Panc1 (cell line): ENCODE measurements at regions not wholly inside any gene's neighbourhood (a gene's known extent, or its start where the extent isn't known, plus 50 kb on each side); places are given as distances from the start of the nearest gene placed in this dataset.

Experiments used
- ATAC-seq: fragments of 200-7000 bp; cut with Tn5 transposase; 2 replicates; pipeline ENCODE4 v1.9.1; 2020; ENCODE audit warnings: mild to moderate bottlenecking, moderate library complexity
- BruUV-seq: library from RNA; stranded (reverse); fragments of 400-500 nt; replicated peaks from 2 replicates; lab custom pipeline; 2021; lab: Mats Ljungman, UMichigan
- CTCF ChIA-PET: fragments of 300-600 bp; sonication (Branson Sonifier 250); formaldehyde crosslinking; loops from one replicate; lab custom pipeline; 2022; ENCODE audit warnings: antibody characterized with exemption; lab: Charles Lee
- POLR2A ChIA-PET: fragments of 300-600 bp; sonication (Branson Sonifier 250); formaldehyde crosslinking; loops from one replicate; lab custom pipeline; 2022; ENCODE audit warnings: antibody characterized with exemption; lab: Charles Lee
- DNase-seq: peaks from one replicate; pipeline ENCODE4 v3.0.0-alpha.2; 2010; ENCODE audit warnings: low read depth, low spot score
- H3K27ac ChIP-seq: 2 replicates; pipeline ENCODE4 v1.5.1; 2011; ENCODE audit warnings: mild to moderate bottlenecking, low read length, inconsistent platforms
- H3K27me3 ChIP-seq: fragments of 200-500 bp; sonication (Bioruptor generic); 2 replicates; pipeline ENCODE4 v1.6.0; 2014; ENCODE audit warnings: low read length, inconsistent platforms; ENCODE audit not compliant: control insufficient read depth, insufficient read depth
- H3K36me3 ChIP-seq: fragments of 200-500 bp; sonication (Bioruptor generic); 2 replicates; pipeline ENCODE4 v1.5.1; 2014; ENCODE audit warnings: inconsistent platforms, mild to moderate bottlenecking, low read length, moderate library complexity; ENCODE audit not compliant: control insufficient read depth, insufficient read depth
- H3K4me1 ChIP-seq: 2 replicates; pipeline ENCODE4 v1.5.1; 2011; ENCODE audit warnings: inconsistent platforms, mild to moderate bottlenecking, low read length, moderate library complexity; ENCODE audit not compliant: control insufficient read depth, insufficient read depth
- H3K4me3 ChIP-seq, 2 experiments: 2 replicates each; pipeline ENCODE4 v1.5.1; 2011 to 2012; ENCODE audit warnings: low read depth in 2 of 2, low read length in 2 of 2, mild to moderate bottlenecking in 2 of 2, inconsistent platforms in 1 of 2, moderate library complexity in 1 of 2
- H3K9me3 ChIP-seq: fragments of 200-500 bp; sonication (Bioruptor generic); 2 replicates; pipeline ENCODE4 v1.5.1; 2014; ENCODE audit warnings: low read depth, mild to moderate bottlenecking, inconsistent platforms, low read length, moderate library complexity; ENCODE audit not compliant: control insufficient read depth, insufficient read depth
- POLR2AphosphoS5 ChIP-seq: IDR thresholded peaks from 2 replicates; pipeline ENCODE4 v1.6.1; 2012; ENCODE audit warnings: mild to moderate bottlenecking, low read depth, low read length, moderate library complexity
- SIN3A ChIP-seq: IDR thresholded peaks from 2 replicates; pipeline ENCODE4 v1.6.1; 2012; ENCODE audit warnings: low read depth, mild to moderate bottlenecking, low read length, moderate library complexity, borderline replicate concordance; ENCODE audit not compliant: insufficient read depth
- TCF7L2 ChIP-seq: IDR thresholded peaks from 2 replicates; pipeline ENCODE4 v1.6.1; 2011; ENCODE audit warnings: mild to moderate bottlenecking, low read depth, low read length, inconsistent platforms
- in situ Hi-C: cut with HindIII; loops from 2 replicates; pipeline ENCODE4 v1.10.0; 2016; ENCODE audit warnings: low sequenced_read_pairs, low pct_unique_long_range_greater_than_20kb
- intact Hi-C: fragments of 100-400 bp; cut with micrococcal nuclease; formaldehyde crosslinking; loops from one replicate; pipeline ENCODE4 v1.10.0; 2022; ENCODE audit not compliant: unreplicated experiment
- TF ChIP-seq, protein P1 (sequence below), 2 experiments: IDR thresholded peaks; 2 replicates each; pipeline ENCODE4 v1.6.1; 2011 to 2012; ENCODE audit warnings: low read depth in 2 of 2, control low read depth in 1 of 2, low read length in 1 of 2, mild to moderate bottlenecking in 1 of 2, moderate library complexity in 1 of 2; ENCODE audit not compliant: insufficient read depth in 1 of 2
- TF ChIP-seq, protein P2 (sequence below): fragments of 450-650 bp; IDR thresholded peaks from 2 replicates; pipeline ENCODE4 v1.5.1; 2017; ENCODE audit warnings: mild to moderate bottlenecking

DNA sequence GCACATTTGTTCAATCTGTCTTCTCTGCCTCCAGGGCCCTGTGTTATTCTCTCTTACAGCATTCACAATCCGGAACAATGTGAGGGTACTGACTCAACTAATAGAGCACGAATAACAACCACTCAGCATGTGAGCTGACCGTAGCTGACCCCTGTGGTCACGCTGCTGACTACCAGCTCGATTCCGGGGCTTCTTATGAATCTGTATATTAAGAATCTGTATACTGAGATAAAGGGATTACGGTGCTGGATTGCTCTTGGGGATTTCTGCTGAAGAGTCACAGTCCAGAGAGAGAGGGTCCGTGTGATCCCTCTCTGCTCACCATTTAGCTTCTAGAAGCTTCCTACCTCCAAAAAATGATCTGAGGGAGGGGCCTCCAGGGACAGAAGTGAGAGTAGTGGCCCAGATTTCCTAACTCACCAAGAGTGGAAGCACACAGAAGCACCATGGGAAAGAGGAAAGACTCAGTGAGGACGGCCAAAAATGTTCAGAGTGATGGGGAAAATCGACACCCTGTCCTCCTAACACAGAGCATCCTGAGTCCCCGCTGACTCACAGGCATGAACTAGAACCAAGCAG lies 156.2 kb downstream of the THBS2 start:
- intact Hi-C loops: no loop called here
- no TSS peak for BruUV-seq
- DNase-seq (no peak), ATAC-seq (peak; percentile 45)
- TF ChIP-seq SIN3A: no peak
- TF ChIP-seq, protein P1, sequence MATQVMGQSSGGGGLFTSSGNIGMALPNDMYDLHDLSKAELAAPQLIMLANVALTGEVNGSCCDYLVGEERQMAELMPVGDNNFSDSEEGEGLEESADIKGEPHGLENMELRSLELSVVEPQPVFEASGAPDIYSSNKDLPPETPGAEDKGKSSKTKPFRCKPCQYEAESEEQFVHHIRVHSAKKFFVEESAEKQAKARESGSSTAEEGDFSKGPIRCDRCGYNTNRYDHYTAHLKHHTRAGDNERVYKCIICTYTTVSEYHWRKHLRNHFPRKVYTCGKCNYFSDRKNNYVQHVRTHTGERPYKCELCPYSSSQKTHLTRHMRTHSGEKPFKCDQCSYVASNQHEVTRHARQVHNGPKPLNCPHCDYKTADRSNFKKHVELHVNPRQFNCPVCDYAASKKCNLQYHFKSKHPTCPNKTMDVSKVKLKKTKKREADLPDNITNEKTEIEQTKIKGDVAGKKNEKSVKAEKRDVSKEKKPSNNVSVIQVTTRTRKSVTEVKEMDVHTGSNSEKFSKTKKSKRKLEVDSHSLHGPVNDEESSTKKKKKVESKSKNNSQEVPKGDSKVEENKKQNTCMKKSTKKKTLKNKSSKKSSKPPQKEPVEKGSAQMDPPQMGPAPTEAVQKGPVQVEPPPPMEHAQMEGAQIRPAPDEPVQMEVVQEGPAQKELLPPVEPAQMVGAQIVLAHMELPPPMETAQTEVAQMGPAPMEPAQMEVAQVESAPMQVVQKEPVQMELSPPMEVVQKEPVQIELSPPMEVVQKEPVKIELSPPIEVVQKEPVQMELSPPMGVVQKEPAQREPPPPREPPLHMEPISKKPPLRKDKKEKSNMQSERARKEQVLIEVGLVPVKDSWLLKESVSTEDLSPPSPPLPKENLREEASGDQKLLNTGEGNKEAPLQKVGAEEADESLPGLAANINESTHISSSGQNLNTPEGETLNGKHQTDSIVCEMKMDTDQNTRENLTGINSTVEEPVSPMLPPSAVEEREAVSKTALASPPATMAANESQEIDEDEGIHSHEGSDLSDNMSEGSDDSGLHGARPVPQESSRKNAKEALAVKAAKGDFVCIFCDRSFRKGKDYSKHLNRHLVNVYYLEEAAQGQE (IDR thresholded peaks at IDR 0.05; ENCODE audit: insufficient read depth in 1 of 2, low read depth in 2 of 2, low read length in 1 of 2): no peak
- TF ChIP-seq POLR2AphosphoS5: no peak
- no peak for TF ChIP-seq TCF7L2
- TF ChIP-seq, protein P2, sequence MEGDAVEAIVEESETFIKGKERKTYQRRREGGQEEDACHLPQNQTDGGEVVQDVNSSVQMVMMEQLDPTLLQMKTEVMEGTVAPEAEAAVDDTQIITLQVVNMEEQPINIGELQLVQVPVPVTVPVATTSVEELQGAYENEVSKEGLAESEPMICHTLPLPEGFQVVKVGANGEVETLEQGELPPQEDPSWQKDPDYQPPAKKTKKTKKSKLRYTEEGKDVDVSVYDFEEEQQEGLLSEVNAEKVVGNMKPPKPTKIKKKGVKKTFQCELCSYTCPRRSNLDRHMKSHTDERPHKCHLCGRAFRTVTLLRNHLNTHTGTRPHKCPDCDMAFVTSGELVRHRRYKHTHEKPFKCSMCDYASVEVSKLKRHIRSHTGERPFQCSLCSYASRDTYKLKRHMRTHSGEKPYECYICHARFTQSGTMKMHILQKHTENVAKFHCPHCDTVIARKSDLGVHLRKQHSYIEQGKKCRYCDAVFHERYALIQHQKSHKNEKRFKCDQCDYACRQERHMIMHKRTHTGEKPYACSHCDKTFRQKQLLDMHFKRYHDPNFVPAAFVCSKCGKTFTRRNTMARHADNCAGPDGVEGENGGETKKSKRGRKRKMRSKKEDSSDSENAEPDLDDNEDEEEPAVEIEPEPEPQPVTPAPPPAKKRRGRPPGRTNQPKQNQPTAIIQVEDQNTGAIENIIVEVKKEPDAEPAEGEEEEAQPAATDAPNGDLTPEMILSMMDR: no peak
- no peak overlapping the region for H3K27ac ChIP-seq
- POLR2A ChIA-PET: no interaction called here
- CTCF ChIA-PET: no interaction called here
- no peak overlapping the region for H3K4me3 ChIP-seq
- no peaks in the 10 kb centered on the region for H3K9me3 ChIP-seq
- in situ Hi-C loops: no loop called here
- no peaks in the 10 kb centered on the region for H3K4me1 ChIP-seq
- H3K36me3 ChIP-seq: no peaks in the 10 kb centered on the region
- H3K27me3 ChIP-seq: no peaks in the 10 kb centered on the region

DNA sequence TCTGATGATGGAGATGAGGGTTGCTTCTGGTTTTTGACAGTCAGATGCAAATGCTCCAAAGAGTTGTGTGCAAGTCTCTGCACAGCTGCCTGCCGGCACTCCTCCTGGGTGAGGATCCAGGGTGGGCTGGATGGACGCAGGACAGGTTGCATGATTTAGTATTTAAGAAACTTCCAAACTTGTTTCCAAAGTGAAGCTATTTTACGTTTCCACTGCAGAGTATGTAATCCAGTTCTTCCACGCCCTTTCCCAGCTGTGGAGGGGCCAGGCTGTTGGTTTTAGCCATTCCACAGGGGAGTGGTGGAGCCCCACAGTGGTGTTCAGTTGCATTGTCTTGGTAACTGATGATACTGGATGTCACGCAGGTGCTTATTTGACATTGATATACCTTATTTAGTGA lies 157.3 kb downstream of the THBS2 start:
- intact Hi-C loops (no loop called here), in situ Hi-C loops (no loop called here)
- CTCF ChIA-PET: no interaction called here
- no peaks in the 10 kb centered on the region for H3K27me3 ChIP-seq
- POLR2A ChIA-PET: no interaction called here
- peaks cover 3% of the 10 kb centered on the region; the same call in 1 of the 2 replicates for H3K9me3 ChIP-seq
- ATAC-seq: no peak
- H3K4me3 ChIP-seq: no peak overlapping the region
- no peak for DNase-seq
- no TSS peak for BruUV-seq
- TF ChIP-seq SIN3A (no peak), TCF7L2 (no peak), POLR2AphosphoS5 (no peak)
- TF ChIP-seq, protein P2: no peak
- TF ChIP-seq, protein P1 (IDR thresholded peaks at IDR 0.05; ENCODE audit: insufficient read depth in 1 of 2, low read depth in 2 of 2, low read length in 1 of 2): no peak
- H3K27ac ChIP-seq: no peak overlapping the region
- H3K36me3 ChIP-seq: no peaks in the 10 kb centered on the region
- H3K4me1 ChIP-seq: no peaks in the 10 kb centered on the region
